HG02884 (cell line): ENCODE measurements at regions not wholly inside any gene's neighbourhood (a gene's known extent, or its start where the extent isn't known, plus 50 kb on each side); places are given as distances from the start of the nearest gene placed in this dataset.
"Not testable (repeated sequence)": the region's sequence is repeated elsewhere in the genome, so short reads cannot be mapped to it uniquely, and the experiment has no call there.

Source experiments
- ATAC-seq: cut with Tn5 transposase; IDR thresholded peaks from one replicate; pipeline ENCODE4 v1.9.1; 2021; ENCODE audit warnings: mild to moderate bottlenecking, moderate library complexity; ENCODE audit not compliant: unreplicated experiment

DNA sequence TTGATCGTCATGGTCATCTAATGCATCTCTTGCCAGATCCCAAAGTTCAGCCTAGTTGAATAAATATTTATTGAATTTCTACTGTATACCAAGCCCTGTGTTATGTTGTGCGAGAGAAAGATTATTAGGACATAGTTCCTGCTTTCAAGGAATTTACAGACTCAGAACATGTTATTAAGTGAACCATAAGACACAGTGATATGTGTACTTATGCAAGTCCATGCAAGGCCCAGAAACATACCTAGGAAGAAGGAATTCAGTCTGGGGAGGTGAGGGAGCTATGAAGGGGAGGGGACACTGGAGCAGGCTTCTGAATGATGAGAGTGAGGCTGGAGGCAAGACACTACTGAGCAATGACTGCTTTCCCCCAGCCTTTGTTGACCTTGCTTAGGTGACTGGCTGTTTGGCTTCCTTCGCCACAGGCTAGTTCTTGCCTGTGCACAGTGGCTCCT lies 81.4 kb downstream of the ACAA2 start:
- ATAC-seq: no peak

- ATAC-seq: no peak
Observed at GRCh38 chr18:49731421-49731841, 81.9 kb downstream of the ACAA2 start.

DNA sequence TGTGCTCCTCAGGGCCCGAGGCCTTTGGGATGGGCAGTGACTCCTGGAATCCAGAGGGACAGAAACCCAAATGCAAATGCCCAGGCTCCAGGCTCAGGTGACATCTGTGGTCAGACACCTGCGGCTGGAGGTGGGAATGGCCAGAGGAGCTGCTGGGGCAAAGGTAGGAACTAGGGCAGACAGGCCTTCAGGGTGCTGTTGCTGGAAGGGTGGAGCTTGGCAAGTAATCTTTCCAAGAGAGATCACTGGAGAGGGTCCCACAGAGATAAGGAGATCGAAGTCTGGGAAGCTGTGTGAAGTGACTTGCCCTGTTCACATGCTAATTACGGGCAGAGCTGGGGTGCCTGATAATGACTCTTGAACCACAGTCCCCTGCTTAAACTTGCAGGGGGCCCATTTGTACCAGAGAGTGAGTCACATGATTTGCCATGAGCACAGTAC lies 82.4 kb downstream of the ACAA2 start:
- no peak for ATAC-seq

GRCh38 chr18:49728542-49728941 lies 84.8 kb downstream of the ACAA2 start:
- no peak for ATAC-seq

DNA sequence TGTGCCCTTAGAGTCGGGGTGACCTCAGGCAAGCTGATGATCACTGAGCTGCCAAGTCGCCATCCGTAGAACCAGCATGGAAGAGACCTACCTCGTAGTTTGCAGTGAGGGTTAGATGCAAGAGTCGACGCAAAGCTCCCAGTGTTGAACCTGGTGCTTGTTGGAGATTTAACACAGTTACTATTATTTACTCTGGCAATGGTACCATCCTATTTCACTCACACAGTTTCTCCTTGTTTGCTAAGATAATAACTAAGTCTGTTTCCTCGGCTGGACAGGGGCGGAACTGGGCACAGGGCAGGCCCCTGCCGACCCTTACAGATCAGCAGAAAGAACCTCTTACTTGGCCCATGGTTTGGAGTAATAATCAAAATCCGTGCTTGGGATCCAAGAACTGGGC lies 85.5 kb downstream of the ACAA2 start:
- ATAC-seq: no peak

DNA sequence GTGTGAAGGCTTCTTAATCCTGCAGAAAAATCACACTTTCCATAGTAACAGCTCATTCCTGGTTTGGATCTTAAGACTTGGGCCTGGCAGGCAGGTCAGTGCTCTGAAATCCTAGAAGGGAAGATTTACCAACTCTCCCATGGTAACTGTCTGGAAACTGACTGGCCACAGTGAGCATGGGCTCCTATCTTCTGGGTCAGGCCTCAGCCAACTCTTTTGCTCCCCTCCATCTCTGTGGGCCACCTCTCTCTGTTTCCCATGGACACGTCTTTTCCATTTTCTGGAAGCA lies 86.7 kb downstream of the ACAA2 start:
- no peak for ATAC-seq

GRCh38 chr18:49725809-49726674 lies 87.3 kb downstream of the ACAA2 start:
- ATAC-seq: no peak

GRCh38 chr18:49723648-49724180 lies 89.6 kb downstream of the ACAA2 start:
- peak; percentile 72 for ATAC-seq

GRCh38 chr18:49722477-49722876 lies 90.9 kb downstream of the ACAA2 start:
- ATAC-seq: no peak

GRCh38 chr18:49721981-49722380 lies 91.4 kb downstream of the ACAA2 start:
- ATAC-seq: no peak

GRCh38 chr18:49720944-49721343 lies 92.4 kb downstream of the ACAA2 start:
- not testable (repeated sequence) for ATAC-seq

DNA sequence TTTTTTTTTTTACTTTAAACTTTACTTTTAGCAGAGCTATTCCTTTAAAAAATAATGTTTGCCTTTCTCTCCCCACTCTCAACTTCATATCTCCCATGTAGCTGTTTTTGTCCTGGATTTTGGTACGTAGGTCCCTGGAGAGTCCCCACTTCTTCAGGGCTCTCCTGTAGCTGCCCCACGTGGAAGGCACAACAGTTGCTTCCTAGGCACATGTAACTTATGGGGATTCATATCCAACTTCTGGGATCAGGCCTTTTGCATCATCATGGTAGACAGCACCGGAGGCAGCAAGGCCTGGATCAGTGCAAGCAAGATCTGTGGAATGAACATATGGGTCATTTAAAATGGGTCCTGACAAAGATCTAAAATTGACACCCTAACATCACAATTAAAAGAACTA lies 95.7 kb downstream of the ACAA2 start:
- ATAC-seq: no peak

DNA sequence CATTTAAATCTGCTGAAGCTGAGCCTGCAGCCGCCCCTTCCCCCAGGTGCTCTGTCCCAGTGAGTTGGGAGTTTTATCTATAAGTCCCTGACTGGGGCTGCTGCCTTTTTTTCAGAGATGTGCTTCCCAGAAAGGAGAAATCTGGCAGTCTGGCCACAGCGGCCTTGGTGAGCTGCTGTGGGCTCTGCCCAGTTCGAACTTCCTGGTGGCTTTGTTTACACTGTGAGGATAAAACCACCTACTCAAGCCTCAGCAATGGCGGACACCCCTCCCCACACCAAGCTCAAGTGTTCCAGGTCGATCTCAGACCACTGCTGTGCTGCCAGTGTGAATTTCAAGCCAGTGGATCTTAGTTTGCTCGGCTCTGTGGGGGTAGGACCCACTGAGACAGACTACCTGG lies 97.3 kb downstream of the ACAA2 start:
- no peak for ATAC-seq

DNA sequence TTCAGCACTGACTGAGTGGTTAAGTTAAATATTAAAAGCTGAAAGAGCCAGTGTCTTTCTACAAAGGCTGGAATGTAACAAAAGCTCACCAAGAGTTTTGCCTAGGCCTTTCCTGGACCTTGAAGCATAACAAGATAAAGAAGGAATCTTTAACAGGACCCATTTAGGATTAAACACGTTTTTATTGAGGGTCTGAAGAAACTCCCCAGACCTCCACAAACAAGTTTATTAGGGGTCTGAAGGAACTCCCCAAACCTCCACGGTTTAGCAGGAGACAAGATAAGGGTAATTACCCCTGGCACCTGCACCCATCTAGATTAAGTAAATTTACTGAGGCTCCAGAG lies 104.0 kb downstream of the ACAA2 start:
- ATAC-seq: no peak

GRCh38 chr18:49708662-49709346 lies 104.5 kb downstream of the ACAA2 start:
- ATAC-seq: no peak

GRCh38 chr18:49707599-49707998 lies 105.7 kb downstream of the ACAA2 start:
- no peak for ATAC-seq

- ATAC-seq: no peak
Observed at GRCh38 chr18:49704334-49704733, 109.0 kb downstream of the ACAA2 start.

- ATAC-seq: no peak
Observed at GRCh38 chr18:49701190-49701589, 112.1 kb downstream of the ACAA2 start.

GRCh38 chr18:49699303-49699702 lies 114.0 kb downstream of the ACAA2 start:
- ATAC-seq: no peak

GRCh38 chr18:49698525-49699025 lies 114.8 kb downstream of the ACAA2 start:
- no peak for ATAC-seq

DNA sequence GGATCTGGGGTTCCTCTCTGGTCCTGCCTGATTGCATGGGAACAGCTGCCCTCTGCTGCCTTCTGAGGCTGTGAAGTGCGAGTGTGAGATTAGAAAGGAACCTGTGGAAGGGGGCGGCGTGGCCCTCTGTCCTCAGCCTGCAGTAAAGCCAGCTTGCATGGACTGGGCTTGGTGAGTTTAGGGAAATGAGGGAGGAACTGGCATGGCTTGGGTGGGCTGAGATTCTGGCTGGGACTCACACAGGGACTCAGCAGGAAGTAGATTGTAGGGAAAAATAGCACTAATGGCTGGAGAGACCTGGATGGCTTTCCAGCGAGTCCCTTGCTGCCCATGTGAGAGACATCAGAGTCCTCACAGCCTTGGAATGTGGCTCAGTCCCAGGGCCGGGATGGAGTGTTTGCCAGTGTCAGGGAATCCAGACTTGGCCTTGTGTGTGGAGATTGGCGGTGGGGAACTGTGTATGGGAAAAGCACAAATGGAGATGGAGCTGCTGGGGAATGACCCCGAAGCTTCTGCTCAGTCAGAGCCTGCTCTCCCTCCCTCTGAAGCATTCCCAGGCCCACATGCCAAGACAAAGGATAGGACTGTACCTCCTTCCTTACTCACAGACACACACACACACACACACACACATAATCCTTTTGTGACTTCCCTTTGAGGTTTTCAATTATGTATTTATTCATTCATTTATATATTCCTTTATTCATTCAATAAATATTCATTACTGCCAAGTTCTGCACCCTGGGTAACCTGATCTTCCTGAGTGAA lies 115.4 kb downstream of the ACAA2 start:
- ATAC-seq: no peak
